IMR-90 (cell line): ENCODE measurements at regions not wholly inside any gene's neighbourhood (a gene's known extent, or its start where the extent isn't known, plus 50 kb on each side); places are given as distances from the start of the nearest gene placed in this dataset.

Source experiments
- ATAC-seq: fragments of 200-7000 bp; cut with Tn5 transposase; 2 replicates; pipeline ENCODE4 v1.9.1; 2020; ENCODE audit warnings: low read depth, mild to moderate bottlenecking, moderate library complexity
- BruUV-seq: library from RNA; stranded (reverse); fragments of 400-500 nt; replicated peaks from 2 replicates; lab custom pipeline; 2021; lab: Mats Ljungman, UMichigan
- CTCF ChIA-PET: fragments of 300-600 bp; formaldehyde crosslinking; extraction: SDS; loops from one replicate; lab custom pipeline; 2021; ENCODE audit warnings: antibody characterized with exemption; lab: Yijun Ruan, JAX
- POLR2A ChIA-PET: fragments of 300-600 bp; sonication (Branson Sonifier 250); formaldehyde crosslinking; loops from one replicate; lab custom pipeline; 2022; ENCODE audit warnings: antibody characterized with exemption; ENCODE audit not compliant: unreplicated experiment; lab: Charles Lee
- DNase-seq: peaks from one replicate; pipeline ENCODE4 v3.0.0; 2013
- H2AFZ ChIP-seq: replicated peaks from 2 replicates; pipeline ENCODE3; 2013; ENCODE audit warnings: low read length, mild to moderate bottlenecking; ENCODE audit not compliant: poor library complexity
- H2AK5ac ChIP-seq: 2 replicates; pipeline ENCODE4 v1.6.1; 2013; ENCODE audit warnings: low read depth, low read length, inconsistent platforms
- H2AK9ac ChIP-seq: replicated peaks from 2 replicates; pipeline ENCODE3; 2013; ENCODE audit warnings: mild to moderate bottlenecking, low read depth, low read length, moderate library complexity; ENCODE audit not compliant: poor library complexity
- H2BK120ac ChIP-seq: 2 replicates; pipeline ENCODE4 v1.6.1; 2013; ENCODE audit warnings: low read depth, low read length, inconsistent platforms
- H2BK15ac ChIP-seq: 3 replicates; pipeline ENCODE4 v1.6.1; 2013; ENCODE audit warnings: low read depth, low read length, inconsistent platforms
- H2BK20ac ChIP-seq: 2 replicates; pipeline ENCODE4 v1.6.1; 2013; ENCODE audit warnings: low read depth, mild to moderate bottlenecking, inconsistent platforms, low read length, moderate library complexity
- H2BK5ac ChIP-seq: 2 replicates; pipeline ENCODE4 v1.6.1; 2013; ENCODE audit warnings: mild to moderate bottlenecking, low read depth, low read length, inconsistent platforms; ENCODE audit not compliant: poor library complexity, severe bottlenecking
- H3K14ac ChIP-seq: replicated peaks from 2 replicates; pipeline ENCODE4 v1.6.1; 2013; ENCODE audit warnings: low read depth, low read length, inconsistent platforms
- H3K18ac ChIP-seq: 2 replicates; pipeline ENCODE4 v1.6.1; 2013; ENCODE audit warnings: low read depth, low read length, control low read depth
- H3K23ac ChIP-seq: 2 replicates; pipeline ENCODE4 v1.6.1; 2013; ENCODE audit warnings: low read depth, low read length, inconsistent platforms
- H3K27ac ChIP-seq: 2 replicates; pipeline ENCODE4 v1.5.1; 2013; ENCODE audit warnings: mild to moderate bottlenecking, control low read depth, low read length; ENCODE audit not compliant: insufficient read depth
- H3K27me3 ChIP-seq: 2 replicates; pipeline ENCODE4 v1.6.1; 2013; ENCODE audit warnings: low read length; ENCODE audit not compliant: control insufficient read depth, insufficient read depth
- H3K36me3 ChIP-seq: 2 replicates; pipeline ENCODE4 v1.6.1; 2013; ENCODE audit warnings: low read length, mixed read lengths; ENCODE audit not compliant: control insufficient read depth, insufficient read depth
- H3K4ac ChIP-seq: 2 replicates; pipeline ENCODE4 v1.6.1; 2013; ENCODE audit warnings: low read depth, low read length, inconsistent platforms
- H3K4me1 ChIP-seq: 2 replicates; pipeline ENCODE4 v1.6.1; 2013; ENCODE audit warnings: low read length, mixed read lengths; ENCODE audit not compliant: control insufficient read depth, insufficient read depth
- H3K4me2 ChIP-seq: 2 replicates; pipeline ENCODE4 v1.6.1; 2013; ENCODE audit warnings: low read depth, mild to moderate bottlenecking, control low read depth, low read length, moderate library complexity
- H3K4me3 ChIP-seq: 2 replicates; pipeline ENCODE4 v1.5.1; 2013; ENCODE audit warnings: low read depth, mild to moderate bottlenecking, control low read depth, low read length, moderate library complexity; ENCODE audit not compliant: insufficient read depth
- H3K56ac ChIP-seq: 2 replicates; pipeline ENCODE4 v1.6.1; 2013; ENCODE audit warnings: low read length, inconsistent platforms; ENCODE audit not compliant: insufficient read depth; ENCODE audit errors: extremely low read depth
- H3K79me1 ChIP-seq, 2 experiments: 2 replicates each; pipeline ENCODE4 v1.6.1; 2013; ENCODE audit warnings: low read length in 2 of 2, inconsistent platforms in 1 of 2, low read depth in 1 of 2
- H3K9ac ChIP-seq: 2 replicates; pipeline ENCODE4 v1.6.1; 2013; ENCODE audit warnings: low read depth, low read length, control low read depth
- H3K9me1 ChIP-seq: 2 replicates; pipeline ENCODE4 v1.6.1; 2013; ENCODE audit warnings: low read length, inconsistent platforms; ENCODE audit not compliant: insufficient read depth
- H3K9me3 ChIP-seq: 2 replicates; pipeline ENCODE4 v1.6.1; 2013; ENCODE audit warnings: low read length; ENCODE audit not compliant: control insufficient read depth, insufficient read depth
- H4K20me1 ChIP-seq: 2 replicates; pipeline ENCODE4 v1.6.1; 2013; ENCODE audit warnings: low read length, inconsistent platforms; ENCODE audit not compliant: insufficient read depth
- H4K5ac ChIP-seq: 2 replicates; pipeline ENCODE4 v1.6.1; 2013; ENCODE audit warnings: mild to moderate bottlenecking, low read depth, low read length, control low read depth
- H4K8ac ChIP-seq, 2 experiments: 2 replicates each; pipeline ENCODE4 v1.6.1; 2013; ENCODE audit warnings: low read depth in 2 of 2, low read length in 2 of 2, control low read depth in 1 of 2, inconsistent platforms in 1 of 2
- H4K91ac ChIP-seq: 2 replicates; pipeline ENCODE4 v1.6.1; 2013; ENCODE audit warnings: low read depth, low read length, inconsistent platforms; ENCODE audit not compliant: insufficient read depth
- BHLHE40 ChIP-seq: fragments of 150-350 bp; IDR thresholded peaks from 2 replicates; pipeline ENCODE4 v1.6.1; 2016; ENCODE audit warnings: mild to moderate bottlenecking, low read depth, low read length
- CEBPB ChIP-seq: IDR thresholded peaks from 2 replicates; pipeline ENCODE4 v1.6.1; 2012; ENCODE audit warnings: low read depth, low read length, improper control_type of control experiment
- CHD1 ChIP-seq: IDR thresholded peaks from 2 replicates; pipeline ENCODE4 v1.6.1; 2012; ENCODE audit warnings: low read depth, low read length, improper control_type of control experiment
- CTCF ChIP-seq: conservative IDR thresholded peaks from 2 replicates; pipeline ENCODE4 v1.5.1; 2012; ENCODE audit warnings: mild to moderate bottlenecking, low read depth, low read length, improper control_type of control experiment
- ELK1 ChIP-seq: fragments of 150-350 bp; IDR thresholded peaks from 2 replicates; pipeline ENCODE4 v1.6.1; 2016; ENCODE audit warnings: low read depth, mild to moderate bottlenecking, low read length, moderate library complexity, borderline replicate concordance
- FOS ChIP-seq: fragments of 150-350 bp; IDR thresholded peaks from 2 replicates; pipeline ENCODE4 v1.6.1; 2016; ENCODE audit warnings: low read depth, low read length
- MAFK ChIP-seq: IDR thresholded peaks from 2 replicates; pipeline ENCODE4 v1.6.1; 2012; ENCODE audit warnings: low read depth, low read length, improper control_type of control experiment
- MAZ ChIP-seq: IDR thresholded peaks from 2 replicates; pipeline ENCODE4 v1.6.1; 2012; ENCODE audit warnings: low read depth, mild to moderate bottlenecking, low read length, improper control_type of control experiment, moderate library complexity, borderline replicate concordance
- MXI1 ChIP-seq: IDR thresholded peaks from 2 replicates; pipeline ENCODE4 v1.6.1; 2012; ENCODE audit warnings: low read depth, mild to moderate bottlenecking, low read length, moderate library complexity, borderline replicate concordance
- NFE2L2 ChIP-seq: fragments of 150-350 bp; IDR thresholded peaks from 2 replicates; pipeline ENCODE4 v1.6.1; 2016; ENCODE audit warnings: low read depth, mild to moderate bottlenecking, low read length
- POLR2A ChIP-seq: IDR thresholded peaks from 2 replicates; pipeline ENCODE4 v1.6.1; 2012; ENCODE audit warnings: mild to moderate bottlenecking, low read depth, low read length
- RAD21 ChIP-seq: IDR thresholded peaks from 2 replicates; pipeline ENCODE4 v1.6.1; 2012; ENCODE audit warnings: low read length, improper control_type of control experiment
- RCOR1 ChIP-seq: IDR thresholded peaks from 2 replicates; pipeline ENCODE4 v1.6.1; 2012; ENCODE audit warnings: mild to moderate bottlenecking, low read length, improper control_type of control experiment; ENCODE audit not compliant: insufficient replicate concordance
- RFX5 ChIP-seq: IDR thresholded peaks from 2 replicates; pipeline ENCODE4 v1.8.0; 2012; ENCODE audit warnings: low read depth, mild to moderate bottlenecking, low read length, moderate library complexity
- SMC3 ChIP-seq: fragments of 150-350 bp; IDR thresholded peaks from 2 replicates; pipeline ENCODE4 v1.6.1; 2016; ENCODE audit warnings: low read depth, mild to moderate bottlenecking, antibody characterized with exemption, low read length, moderate library complexity
- USF2 ChIP-seq: fragments of 150-350 bp; IDR thresholded peaks from 2 replicates; pipeline ENCODE4 v1.6.1; 2017; ENCODE audit warnings: mild to moderate bottlenecking, antibody characterized with exemption, low read length, low read depth
- WGBS, 2 experiments: methylation state at CpG; one replicate each; pipeline versions ENCODE4 v1.1.5 to v1.1.7; 2013; ENCODE audit warnings: missing lambda C conversion rate in 2 of 2; ENCODE audit not compliant: insufficient read length in 1 of 2; ENCODE audit errors: extremely low coverage in 2 of 2; 5-methylcytosine and 5-hydroxymethylcytosine counted together
- dilution Hi-C: fragments of 300-500 bp; cut with HindIII; formaldehyde crosslinking; loops from one replicate; pipeline ENCODE4 v1.14.3; 2018; ENCODE audit warnings: low sequenced_read_pairs; ENCODE audit not compliant: unreplicated experiment
- in situ Hi-C: fragments of 300-500 bp; cut with MboI; formaldehyde crosslinking; loops from 3 replicates; pipeline ENCODE4 v1.14.3; 2019; ENCODE audit warnings: low sequenced_read_pairs, inconsistent platforms, mixed read lengths
- intact Hi-C: fragments of 100-400 bp; cut with micrococcal nuclease; formaldehyde crosslinking; loops from 2 replicates; pipeline ENCODE4 v1.10.0; 2022

- Histone ChIP-seq H2BK15ac (no peak overlapping the region), H4K5ac (no peak overlapping the region), H2AK5ac (no peak overlapping the region), H4K8ac (no peak overlapping the region), H2BK5ac (no peak overlapping the region), H3K4me3 (no peak overlapping the region), H3K4ac (no peak overlapping the region), H2AFZ (no peak overlapping the region), H4K20me1 (no peaks in the 10 kb centered on the region), H3K4me2 (no peak overlapping the region), H2AK9ac (no peak overlapping the region), H3K9ac (no peak overlapping the region), H2BK20ac (no peak overlapping the region), H3K9me1 (no peaks in the 10 kb centered on the region), H3K18ac (no peak overlapping the region), H3K23ac (no peak overlapping the region), H2BK120ac (no peak overlapping the region), H3K27ac (no peak overlapping the region), H3K14ac (no peak overlapping the region), H3K36me3 (no peaks in the 10 kb centered on the region), H4K91ac (no peak overlapping the region), H3K56ac (no peak overlapping the region), H3K4me1 (no peaks in the 10 kb centered on the region), H3K9me3 (no peaks in the 10 kb centered on the region), H3K79me1 (no peaks in the 10 kb centered on the region), H3K27me3 (no peaks in the 10 kb centered on the region)
- ChIA-PET POLR2A (no interaction called here), CTCF (no interaction called here)
- in situ Hi-C loops: no loop called here
- dilution Hi-C loops: no loop called here
- no peak for ATAC-seq
- no TSS peak for BruUV-seq
- no CpG with 5 or more reads among the region's 2 CpGs for WGBS, 2 experiments
- TF ChIP-seq RCOR1 (no peak), CHD1 (no peak), CEBPB (no peak), MAFK (no peak), FOS (no peak), CTCF (no peak), USF2 (no peak), ELK1 (no peak), MXI1 (no peak), RFX5 (no peak), POLR2A (no peak), SMC3 (no peak), MAZ (no peak), NFE2L2 (no peak), RAD21 (no peak), BHLHE40 (no peak)
- DNase-seq: no peak
- intact Hi-C loops: no loop called here
Measured at GRCh38 chr14:49401373-49401772, 184.8 kb downstream of the RPS29 start.
